ENCODE measurements at regions not wholly inside any gene's neighbourhood (a gene's known extent, or its start where the extent isn't known, plus 50 kb on each side); places are given as distances from the start of the nearest gene placed in this dataset.

- Histone ChIP-seq H3K9ac (ENCODE audit: low read length in 5 of 5) (no peak overlapping the region), H3K27me3 (ENCODE audit: control insufficient read depth in 5 of 5, insufficient read depth in 4 of 5, low read length in 5 of 5) (no peaks in the 10 kb centered on the region), H3K27ac (ENCODE audit: low read depth, low read length) (no peak overlapping the region), H3K4me3 (ENCODE audit: low read depth in 1 of 5, low read length in 5 of 5) (no peak overlapping the region), H3K36me3 (ENCODE audit: control insufficient read depth in 5 of 5, insufficient read depth in 5 of 5, low read length in 5 of 5) (no peaks in the 10 kb centered on the region), H3K4me1 (ENCODE audit: control insufficient read depth in 5 of 5, insufficient read depth in 5 of 5, low read length in 5 of 5) (no peaks in the 10 kb centered on the region), H3K9me3 (ENCODE audit: control insufficient read depth in 5 of 5, low read length in 5 of 5) (peaks cover 0 to 3% (median 0%) of the 10 kb centered on the region in 5 donors)
Observed at GRCh38 chr14:84399296-84399910, 1130.5 kb upstream of the FLRT2 start.

- Histone ChIP-seq H3K4me3 (ENCODE audit: low read depth in 1 of 5, low read length in 5 of 5) (no peak overlapping the region), H3K36me3 (ENCODE audit: control insufficient read depth in 5 of 5, insufficient read depth in 5 of 5, low read length in 5 of 5) (no peaks in the 10 kb centered on the region), H3K27ac (ENCODE audit: low read depth, low read length) (no peak overlapping the region), H3K4me1 (ENCODE audit: control insufficient read depth in 5 of 5, insufficient read depth in 5 of 5, low read length in 5 of 5) (no peaks in the 10 kb centered on the region), H3K27me3 (ENCODE audit: control insufficient read depth in 5 of 5, insufficient read depth in 4 of 5, low read length in 5 of 5) (no peaks in the 10 kb centered on the region), H3K9ac (ENCODE audit: low read length in 5 of 5) (no peak overlapping the region), H3K9me3 (ENCODE audit: control insufficient read depth in 5 of 5, low read length in 5 of 5) (peaks cover 0 to 3% (median 0%) of the 10 kb centered on the region in 5 donors)
Observed at GRCh38 chr14:84401631-84402030, 1128.3 kb upstream of the FLRT2 start.

- H3K36me3 ChIP-seq (ENCODE audit: control insufficient read depth in 5 of 5, insufficient read depth in 5 of 5, low read length in 5 of 5) = no peaks in the 10 kb centered on the region
- H3K9me3 ChIP-seq (ENCODE audit: control insufficient read depth in 5 of 5, low read length in 5 of 5) = peaks cover 0 to 3% (median 0%) of the 10 kb centered on the region in 5 donors
- H3K4me3 ChIP-seq (ENCODE audit: low read depth in 1 of 5, low read length in 5 of 5) = no peak overlapping the region
- H3K4me1 ChIP-seq (ENCODE audit: control insufficient read depth in 5 of 5, insufficient read depth in 5 of 5, low read length in 5 of 5) = no peaks in the 10 kb centered on the region
- no peak overlapping the region for H3K9ac ChIP-seq (ENCODE audit: low read length in 5 of 5)
- no peaks in the 10 kb centered on the region for H3K27me3 ChIP-seq (ENCODE audit: control insufficient read depth in 5 of 5, insufficient read depth in 4 of 5, low read length in 5 of 5)
- no peak overlapping the region for H3K27ac ChIP-seq (ENCODE audit: low read depth, low read length)
Observed at GRCh38 chr14:84403585-84403984, 1126.4 kb upstream of the FLRT2 start.

- Histone ChIP-seq H3K4me3 (ENCODE audit: low read depth in 1 of 5, low read length in 5 of 5) (no peak overlapping the region), H3K36me3 (ENCODE audit: control insufficient read depth in 5 of 5, insufficient read depth in 5 of 5, low read length in 5 of 5) (no peaks in the 10 kb centered on the region), H3K4me1 (ENCODE audit: control insufficient read depth in 5 of 5, insufficient read depth in 5 of 5, low read length in 5 of 5) (no peaks in the 10 kb centered on the region), H3K9ac (ENCODE audit: low read length in 5 of 5) (no peak overlapping the region), H3K9me3 (ENCODE audit: control insufficient read depth in 5 of 5, low read length in 5 of 5) (peaks cover 0 to 3% (median 0%) of the 10 kb centered on the region in 5 donors), H3K27ac (ENCODE audit: low read depth, low read length) (no peak overlapping the region), H3K27me3 (ENCODE audit: control insufficient read depth in 5 of 5, insufficient read depth in 4 of 5, low read length in 5 of 5) (no peaks in the 10 kb centered on the region)
Observed at GRCh38 chr14:84404246-84404645, 1125.7 kb upstream of the FLRT2 start.

- Histone ChIP-seq H3K27me3 (ENCODE audit: control insufficient read depth in 5 of 5, insufficient read depth in 4 of 5, low read length in 5 of 5) (no peaks in the 10 kb centered on the region), H3K27ac (ENCODE audit: low read depth, low read length) (no peak overlapping the region), H3K9me3 (ENCODE audit: control insufficient read depth in 5 of 5, low read length in 5 of 5) (peaks cover 0 to 7% (median 3%) of the 10 kb centered on the region in 5 donors), H3K36me3 (ENCODE audit: control insufficient read depth in 5 of 5, insufficient read depth in 5 of 5, low read length in 5 of 5) (no peaks in the 10 kb centered on the region), H3K9ac (ENCODE audit: low read length in 5 of 5) (no peak overlapping the region), H3K4me3 (ENCODE audit: low read depth in 1 of 5, low read length in 5 of 5) (no peak overlapping the region), H3K4me1 (ENCODE audit: control insufficient read depth in 5 of 5, insufficient read depth in 5 of 5, low read length in 5 of 5) (peaks cover 0 to 6% (median 0%) of the 10 kb centered on the region in 5 donors)
Observed at GRCh38 chr14:84409435-84409834, 1120.5 kb upstream of the FLRT2 start.

- Histone ChIP-seq H3K9me3 (ENCODE audit: control insufficient read depth in 5 of 5, low read length in 5 of 5) (peaks cover 0 to 7% (median 3%) of the 10 kb centered on the region in 5 donors), H3K27me3 (ENCODE audit: control insufficient read depth in 5 of 5, insufficient read depth in 4 of 5, low read length in 5 of 5) (no peaks in the 10 kb centered on the region), H3K4me3 (ENCODE audit: low read depth in 1 of 5, low read length in 5 of 5) (no peak overlapping the region), H3K9ac (ENCODE audit: low read length in 5 of 5) (no peak overlapping the region), H3K36me3 (ENCODE audit: control insufficient read depth in 5 of 5, insufficient read depth in 5 of 5, low read length in 5 of 5) (no peaks in the 10 kb centered on the region), H3K4me1 (ENCODE audit: control insufficient read depth in 5 of 5, insufficient read depth in 5 of 5, low read length in 5 of 5) (peaks cover 0 to 6% (median 0%) of the 10 kb centered on the region in 5 donors), H3K27ac (ENCODE audit: low read depth, low read length) (no peak overlapping the region)
Observed at GRCh38 chr14:84410344-84410743, 1119.6 kb upstream of the FLRT2 start.

GRCh38 chr14:84420221-84420620 lies 1109.7 kb upstream of the FLRT2 start:
- no peak overlapping the region for H3K27ac ChIP-seq (ENCODE audit: low read depth, low read length)
- H3K27me3 ChIP-seq (ENCODE audit: control insufficient read depth in 5 of 5, insufficient read depth in 4 of 5, low read length in 5 of 5) = no peaks in the 10 kb centered on the region
- H3K4me1 ChIP-seq (ENCODE audit: control insufficient read depth in 5 of 5, insufficient read depth in 5 of 5, low read length in 5 of 5) = peaks cover 0 to 3% (median 0%) of the 10 kb centered on the region in 5 donors
- H3K9me3 ChIP-seq (ENCODE audit: control insufficient read depth in 5 of 5, low read length in 5 of 5) = peaks cover 0 to 13% (median 10%) of the 10 kb centered on the region in 5 donors
- no peak overlapping the region for H3K4me3 ChIP-seq (ENCODE audit: low read depth in 1 of 5, low read length in 5 of 5)
- no peak overlapping the region for H3K9ac ChIP-seq (ENCODE audit: low read length in 5 of 5)
- no peaks in the 10 kb centered on the region for H3K36me3 ChIP-seq (ENCODE audit: control insufficient read depth in 5 of 5, insufficient read depth in 5 of 5, low read length in 5 of 5)

GRCh38 chr14:84421621-84422020 lies 1108.3 kb upstream of the FLRT2 start:
- no peak overlapping the region for H3K9ac ChIP-seq (ENCODE audit: low read length in 5 of 5)

GRCh38 chr14:84425968-84426367 lies 1104.0 kb upstream of the FLRT2 start:
- no peak overlapping the region for H3K4me3 ChIP-seq (ENCODE audit: low read depth in 1 of 5, low read length in 5 of 5)
- no peak overlapping the region for H3K27ac ChIP-seq (ENCODE audit: low read depth, low read length)
- no peaks in the 10 kb centered on the region for H3K36me3 ChIP-seq (ENCODE audit: control insufficient read depth in 5 of 5, insufficient read depth in 5 of 5, low read length in 5 of 5)
- no peak overlapping the region for H3K9ac ChIP-seq (ENCODE audit: low read length in 5 of 5)
- peaks cover 0 to 3% (median 0%) of the 10 kb centered on the region in 5 donors for H3K4me1 ChIP-seq (ENCODE audit: control insufficient read depth in 5 of 5, insufficient read depth in 5 of 5, low read length in 5 of 5)
- H3K27me3 ChIP-seq (ENCODE audit: control insufficient read depth in 5 of 5, insufficient read depth in 4 of 5, low read length in 5 of 5) = no peaks in the 10 kb centered on the region
- H3K9me3 ChIP-seq (ENCODE audit: control insufficient read depth in 5 of 5, low read length in 5 of 5) = no peaks in the 10 kb centered on the region

More at GRCh38 chr14:84421621-84422020, 1108.3 kb upstream of the FLRT2 start:
- H3K9me3 ChIP-seq (ENCODE audit: control insufficient read depth in 5 of 5, low read length in 5 of 5) = peaks cover 0 to 13% (median 10%) of the 10 kb centered on the region in 5 donors
- no peaks in the 10 kb centered on the region for H3K36me3 ChIP-seq (ENCODE audit: control insufficient read depth in 5 of 5, insufficient read depth in 5 of 5, low read length in 5 of 5)
- H3K4me1 ChIP-seq (ENCODE audit: control insufficient read depth in 5 of 5, insufficient read depth in 5 of 5, low read length in 5 of 5) = peaks cover 0 to 3% (median 0%) of the 10 kb centered on the region in 5 donors
- H3K4me3 ChIP-seq (ENCODE audit: low read depth in 1 of 5, low read length in 5 of 5) = no peak overlapping the region
- no peaks in the 10 kb centered on the region for H3K27me3 ChIP-seq (ENCODE audit: control insufficient read depth in 5 of 5, insufficient read depth in 4 of 5, low read length in 5 of 5)
- H3K27ac ChIP-seq (ENCODE audit: low read depth, low read length) = no peak overlapping the region

GRCh38 chr14:84432676-84433075 lies 1097.3 kb upstream of the FLRT2 start:
- no peaks in the 10 kb centered on the region for H3K27me3 ChIP-seq (ENCODE audit: control insufficient read depth in 5 of 5, insufficient read depth in 4 of 5, low read length in 5 of 5)
- no peak overlapping the region for H3K4me3 ChIP-seq (ENCODE audit: low read depth in 1 of 5, low read length in 5 of 5)
- H3K4me1 ChIP-seq (ENCODE audit: control insufficient read depth in 5 of 5, insufficient read depth in 5 of 5, low read length in 5 of 5) = no peaks in the 10 kb centered on the region
- no peak overlapping the region for H3K27ac ChIP-seq (ENCODE audit: low read depth, low read length)
- no peaks in the 10 kb centered on the region for H3K9me3 ChIP-seq (ENCODE audit: control insufficient read depth in 5 of 5, low read length in 5 of 5)
- no peak overlapping the region for H3K9ac ChIP-seq (ENCODE audit: low read length in 5 of 5)
- H3K36me3 ChIP-seq (ENCODE audit: control insufficient read depth in 5 of 5, insufficient read depth in 5 of 5, low read length in 5 of 5) = no peaks in the 10 kb centered on the region
